HUES48 (cell line): ENCODE measurements at regions not wholly inside any gene's neighbourhood (a gene's known extent, or its start where the extent isn't known, plus 50 kb on each side); places are given as distances from the start of the nearest gene placed in this dataset.

ENCODE experiments used
- H3K27ac ChIP-seq: one replicate; pipeline ENCODE4 v1.7.0; 2013; ENCODE audit warnings: low read depth, low read length, inconsistent platforms
- H3K27me3 ChIP-seq: 2 replicates; pipeline ENCODE4 v1.6.1; 2013; ENCODE audit warnings: mild to moderate bottlenecking, low read length; ENCODE audit not compliant: control insufficient read depth, insufficient read depth
- H3K36me3 ChIP-seq: 2 replicates; pipeline ENCODE4 v1.6.1; 2013; ENCODE audit warnings: low read length; ENCODE audit not compliant: control insufficient read depth, insufficient read depth
- H3K4me1 ChIP-seq: 2 replicates; pipeline ENCODE4 v1.6.1; 2013; ENCODE audit warnings: mild to moderate bottlenecking, low read length; ENCODE audit not compliant: control insufficient read depth, insufficient read depth
- H3K4me3 ChIP-seq: 2 replicates; pipeline ENCODE4 v1.5.1; 2013; ENCODE audit warnings: mild to moderate bottlenecking, low read depth, low read length
- H3K9ac ChIP-seq: 2 replicates; pipeline ENCODE4 v1.6.1; 2013; ENCODE audit warnings: mild to moderate bottlenecking, low read depth, low read length, moderate library complexity
- H3K9me3 ChIP-seq: 2 replicates; pipeline ENCODE4 v1.6.1; 2013; ENCODE audit warnings: low read length; ENCODE audit not compliant: control insufficient read depth, insufficient read depth

GRCh38 chr4:135684001-135684400, 1482.4 kb upstream of the PABPC4L start:
- Histone ChIP-seq H3K9ac (no peak overlapping the region), H3K4me3 (no peak overlapping the region), H3K36me3 (no peaks in the 10 kb centered on the region), H3K27ac (no peak overlapping the region), H3K27me3 (no peaks in the 10 kb centered on the region), H3K4me1 (no peaks in the 10 kb centered on the region), H3K9me3 (no peaks in the 10 kb centered on the region)

GRCh38 chr4:135672202-135672601, 1470.6 kb upstream of the PABPC4L start:
- Histone ChIP-seq H3K9me3 (no peaks in the 10 kb centered on the region), H3K9ac (no peak overlapping the region), H3K27ac (no peak overlapping the region), H3K27me3 (no peaks in the 10 kb centered on the region), H3K4me1 (no peaks in the 10 kb centered on the region), H3K4me3 (no peak overlapping the region), H3K36me3 (no peaks in the 10 kb centered on the region)

GRCh38 chr4:135670548-135670947, 1469.0 kb upstream of the PABPC4L start:
- no peak overlapping the region for H3K9ac ChIP-seq
- H3K27ac ChIP-seq, result no peak overlapping the region
- H3K36me3 ChIP-seq, result no peaks in the 10 kb centered on the region
- H3K4me3 ChIP-seq, result no peak overlapping the region
- H3K4me1 ChIP-seq, result no peaks in the 10 kb centered on the region
- H3K9me3 ChIP-seq, result no peaks in the 10 kb centered on the region
- H3K27me3 ChIP-seq, result no peaks in the 10 kb centered on the region
